Liver (tissue), 8 donors: ENCODE measurements at regions not wholly inside any gene's neighbourhood (a gene's known extent, or its start where the extent isn't known, plus 50 kb on each side); places are given as distances from the start of the nearest gene placed in this dataset.
A peak's percentile ranks its signal among the peaks of the same experiment; 100 is the strongest.

Experiments used
- DNase-seq: peaks from one replicate; pipeline ENCODE4 v3.0.0-alpha.2; 2017; ENCODE audit warnings: low spot score
- H3K27ac ChIP-seq, 2 donors: one replicate each; pipeline ENCODE4 v1.7.0; 2013; ENCODE audit warnings: inconsistent platforms in 2 of 2, low read length in 2 of 2, control low read depth in 1 of 2, low read depth in 1 of 2, mild to moderate bottlenecking in 1 of 2
- H3K27me3 ChIP-seq, 4 donors: one replicate each; pipeline versions ENCODE4 v1.6.1 to v1.7.0; 2013; ENCODE audit warnings: low read length in 3 of 4, inconsistent platforms in 1 of 4, mild to moderate bottlenecking in 1 of 4, moderate library complexity in 1 of 4; ENCODE audit not compliant: control insufficient read depth in 4 of 4, insufficient read depth in 4 of 4
- H3K36me3 ChIP-seq, 4 donors: one replicate each; pipeline versions ENCODE4 v1.6.1 to v1.7.0; 2013; ENCODE audit warnings: low read length in 3 of 4, mild to moderate bottlenecking in 3 of 4, low read depth in 1 of 4, moderate library complexity in 1 of 4; ENCODE audit not compliant: control insufficient read depth in 4 of 4, insufficient read depth in 3 of 4
- H3K4me1 ChIP-seq, 4 donors: one replicate each; pipeline versions ENCODE4 v1.6.1 to v1.7.0; 2013; ENCODE audit warnings: low read length in 3 of 4, mild to moderate bottlenecking in 3 of 4, moderate library complexity in 1 of 4; ENCODE audit not compliant: control insufficient read depth in 4 of 4, insufficient read depth in 4 of 4
- H3K4me3 ChIP-seq, 3 donors: one replicate each; pipeline versions ENCODE4 v1.6.1 to v1.7.0; 2013; ENCODE audit warnings: low read length in 3 of 3, control low read depth in 1 of 3, low read depth in 1 of 3, mild to moderate bottlenecking in 1 of 3
- H3K9ac ChIP-seq, 2 donors: one replicate each; pipeline ENCODE4 v1.7.0; 2013; ENCODE audit warnings: low read length in 2 of 2, mild to moderate bottlenecking in 2 of 2, moderate library complexity in 2 of 2, control low read depth in 1 of 2, low read depth in 1 of 2
- H3K9me3 ChIP-seq, 4 donors: one replicate each; pipeline versions ENCODE4 v1.6.1 to v1.7.0; 2013; ENCODE audit warnings: low read length in 3 of 4; ENCODE audit not compliant: control insufficient read depth in 4 of 4
- EGR1 ChIP-seq, 2 donors: IDR thresholded peaks; 2 replicates each; pipeline ENCODE4 v1.6.1; 2016 to 2018; ENCODE audit warnings: antibody characterized with exemption in 2 of 2, low read depth in 2 of 2
- FOXA1 ChIP-seq: IDR thresholded peaks from 2 replicates; pipeline ENCODE4 v1.6.1; 2016; ENCODE audit warnings: antibody characterized with exemption
- FOXA2 ChIP-seq: IDR thresholded peaks from 2 replicates; pipeline ENCODE4 v1.6.1; 2016; ENCODE audit warnings: antibody characterized with exemption
- GABPA ChIP-seq, 2 donors: IDR thresholded peaks in 1 of 2; conservative IDR thresholded peaks in 1 of 2; 2 replicates each; pipeline ENCODE4 v1.6.1; 2016; ENCODE audit warnings: antibody characterized with exemption in 2 of 2, mild to moderate bottlenecking in 1 of 2, moderate library complexity in 1 of 2
- HNF4A ChIP-seq, 2 donors: conservative IDR thresholded peaks; 2 replicates each; pipeline ENCODE4 v1.6.1; 2016; ENCODE audit warnings: antibody characterized with exemption in 2 of 2, mild to moderate bottlenecking in 2 of 2
- HNF4G ChIP-seq: IDR thresholded peaks from 2 replicates; pipeline ENCODE4 v1.6.1; 2016; ENCODE audit warnings: antibody characterized with exemption
- JUND ChIP-seq, 2 donors: IDR thresholded peaks; 2 replicates each; pipeline ENCODE4 v1.6.1; 2016; ENCODE audit warnings: antibody characterized with exemption in 2 of 2
- NR2F2 ChIP-seq: IDR thresholded peaks from 2 replicates; pipeline ENCODE4 v1.6.1; 2016; ENCODE audit warnings: antibody characterized with exemption
- RXRA ChIP-seq, 2 donors: IDR thresholded peaks; 2 replicates each; pipeline ENCODE4 v1.6.1; 2017 to 2018; ENCODE audit warnings: antibody characterized with exemption in 2 of 2, mild to moderate bottlenecking in 1 of 2
- SP1 ChIP-seq: IDR thresholded peaks from 2 replicates; pipeline ENCODE4 v1.6.1; 2018; ENCODE audit warnings: antibody characterized with exemption, mild to moderate bottlenecking
- TAF1 ChIP-seq: conservative IDR thresholded peaks from 2 replicates; pipeline ENCODE4 v1.6.1; 2016; ENCODE audit warnings: antibody characterized with exemption, mild to moderate bottlenecking
- YY1 ChIP-seq: IDR thresholded peaks from 2 replicates; pipeline ENCODE4 v1.6.1; 2016; ENCODE audit warnings: antibody characterized with exemption, mild to moderate bottlenecking
- WGBS: extraction: QIAGEN DNeasy Blood & Tissue Kit; methylation state at CpG from one replicate; pipeline ENCODE4 v1.1.7; 2013; 5-methylcytosine and 5-hydroxymethylcytosine counted together
- TF ChIP-seq, protein P1 (sequence below): fragments of 150-350 bp; IDR thresholded peaks from 2 replicates; pipeline ENCODE4 v1.5.1; 2017; ENCODE audit warnings: improper control_type of control experiment, low read depth, low read length; ENCODE audit not compliant: missing input control
- TF ChIP-seq, protein P2 (sequence below): IDR thresholded peaks from 2 replicates; pipeline ENCODE4 v1.6.1; 2016; ENCODE audit warnings: antibody characterized with exemption
- TF ChIP-seq, protein P3 (sequence below): IDR thresholded peaks from 2 replicates; pipeline ENCODE4 v1.6.1; 2016; ENCODE audit warnings: antibody characterized with exemption, mild to moderate bottlenecking
- TF ChIP-seq, protein P4 (sequence below): IDR thresholded peaks from 2 replicates; pipeline ENCODE4 v1.6.1; 2016; ENCODE audit warnings: antibody characterized with exemption
- TF ChIP-seq, protein P5 (sequence below): IDR thresholded peaks from 2 replicates; pipeline ENCODE4 v1.6.1; 2016; ENCODE audit warnings: antibody characterized with exemption
- donor health status: healthy.
- donor health status: healthy.
- donor health status: healthy.
- donor health status: healthy.
- donor health status: healthy.

DNA sequence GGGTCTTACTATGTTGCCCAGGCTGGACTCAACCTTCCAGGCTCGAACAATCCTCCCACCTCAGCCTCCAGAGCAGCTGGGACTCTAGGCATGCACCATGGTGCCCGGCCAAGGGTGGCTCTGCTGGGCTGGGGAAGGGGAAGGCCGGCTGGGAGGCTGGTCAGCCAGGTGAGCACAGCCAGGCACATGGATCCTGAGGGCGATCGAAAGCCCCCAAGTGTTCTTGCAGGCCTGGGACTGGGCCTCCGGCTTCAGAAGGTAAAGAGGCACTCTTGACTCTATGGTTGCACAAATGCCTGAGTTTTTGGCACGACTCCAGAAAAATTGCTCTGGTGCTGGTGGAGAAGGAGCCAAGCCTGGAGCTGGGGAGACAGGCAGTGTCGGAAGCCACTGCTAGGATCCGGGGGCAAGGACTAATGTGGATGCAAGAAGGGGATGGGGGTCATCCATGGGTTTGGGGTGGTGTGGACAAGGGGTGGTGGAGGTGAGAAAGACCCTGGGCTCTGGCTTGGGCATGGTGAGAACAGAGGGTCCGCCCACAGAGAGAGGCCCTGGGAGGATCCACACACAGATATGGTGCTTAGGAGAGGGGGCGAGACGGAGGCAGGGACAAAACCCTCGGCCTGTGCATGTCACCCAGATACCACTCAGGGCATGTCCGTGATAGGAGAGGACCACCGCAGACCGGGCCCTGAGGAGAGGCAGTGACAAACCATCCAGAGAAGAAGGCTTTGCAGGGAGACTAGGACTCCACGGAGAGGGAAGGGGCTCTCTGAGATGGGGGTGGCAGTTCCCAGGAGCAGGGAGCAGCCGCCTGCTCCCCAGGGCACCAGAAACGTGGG lies 51.1 kb upstream of the COL5A1 start:
- Histone ChIP-seq H3K27me3 (peaks cover 0 to 3% (median 1%) of the 10 kb centered on the region in 4 donors), H3K4me3 (no peak overlapping the region), H3K4me1 (peaks cover 0 to 5% (median 2%) of the 10 kb centered on the region in 4 donors), H3K9ac (no peak overlapping the region), H3K27ac (no peak overlapping the region), H3K9me3 (no peaks in the 10 kb centered on the region), H3K36me3 (peaks cover 0 to 1% (median 0%) of the 10 kb centered on the region in 4 donors)
- TF ChIP-seq, protein P1, sequence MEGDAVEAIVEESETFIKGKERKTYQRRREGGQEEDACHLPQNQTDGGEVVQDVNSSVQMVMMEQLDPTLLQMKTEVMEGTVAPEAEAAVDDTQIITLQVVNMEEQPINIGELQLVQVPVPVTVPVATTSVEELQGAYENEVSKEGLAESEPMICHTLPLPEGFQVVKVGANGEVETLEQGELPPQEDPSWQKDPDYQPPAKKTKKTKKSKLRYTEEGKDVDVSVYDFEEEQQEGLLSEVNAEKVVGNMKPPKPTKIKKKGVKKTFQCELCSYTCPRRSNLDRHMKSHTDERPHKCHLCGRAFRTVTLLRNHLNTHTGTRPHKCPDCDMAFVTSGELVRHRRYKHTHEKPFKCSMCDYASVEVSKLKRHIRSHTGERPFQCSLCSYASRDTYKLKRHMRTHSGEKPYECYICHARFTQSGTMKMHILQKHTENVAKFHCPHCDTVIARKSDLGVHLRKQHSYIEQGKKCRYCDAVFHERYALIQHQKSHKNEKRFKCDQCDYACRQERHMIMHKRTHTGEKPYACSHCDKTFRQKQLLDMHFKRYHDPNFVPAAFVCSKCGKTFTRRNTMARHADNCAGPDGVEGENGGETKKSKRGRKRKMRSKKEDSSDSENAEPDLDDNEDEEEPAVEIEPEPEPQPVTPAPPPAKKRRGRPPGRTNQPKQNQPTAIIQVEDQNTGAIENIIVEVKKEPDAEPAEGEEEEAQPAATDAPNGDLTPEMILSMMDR = no peak
- TF ChIP-seq FOXA2 (no peak), NR2F2 (no peak), JUND (IDR thresholded peaks at IDR 0.05) (no peak), SP1 (no peak), FOXA1 (no peak), YY1 (no peak), EGR1 (IDR thresholded peaks at IDR 0.05; ENCODE audit: low read depth in 2 of 2) (no peak), HNF4A (conservative IDR thresholded peaks at IDR 0.05) (no peak)
- TF ChIP-seq, protein P2, sequence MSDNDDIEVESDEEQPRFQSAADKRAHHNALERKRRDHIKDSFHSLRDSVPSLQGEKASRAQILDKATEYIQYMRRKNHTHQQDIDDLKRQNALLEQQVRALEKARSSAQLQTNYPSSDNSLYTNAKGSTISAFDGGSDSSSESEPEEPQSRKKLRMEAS = no peak
- peak; percentile 27 for DNase-seq
- 79% methylated on average over 19 of the region's 19 CpGs for WGBS

DNA sequence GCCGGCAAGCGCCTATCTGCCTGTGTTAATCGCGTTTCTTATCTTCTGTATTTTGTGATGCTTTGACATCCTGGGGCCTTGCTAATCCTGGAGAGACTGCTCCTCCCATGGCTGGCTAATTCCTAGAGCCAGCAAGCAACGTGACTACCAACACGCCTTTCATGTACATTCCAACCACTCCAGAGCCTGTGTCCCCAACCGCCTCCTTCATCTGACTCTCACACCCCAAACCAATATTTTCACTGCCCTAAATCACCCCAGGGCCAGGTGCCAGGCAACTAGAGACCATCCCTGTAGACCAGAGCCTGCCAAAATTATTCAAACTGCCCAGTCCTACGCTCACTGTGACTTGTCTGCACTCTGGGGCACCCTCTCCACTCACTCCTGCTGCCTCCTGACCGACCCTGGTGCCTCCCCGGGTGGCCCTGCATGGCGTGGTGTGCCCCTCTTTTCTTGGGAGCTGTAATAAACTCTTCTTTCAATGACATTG lies 50.5 kb upstream of the COL5A1 start:
- Histone ChIP-seq H3K9me3 (no peaks in the 10 kb centered on the region), H3K9ac (no peak overlapping the region), H3K36me3 (peaks cover 0 to 1% (median 0%) of the 10 kb centered on the region in 4 donors), H3K4me1 (peaks cover 0 to 5% (median 2%) of the 10 kb centered on the region in 4 donors), H3K27me3 (peaks cover 0 to 3% (median 1%) of the 10 kb centered on the region in 4 donors), H3K4me3 (no peak overlapping the region), H3K27ac (no peak overlapping the region)
- TF ChIP-seq RXRA (IDR thresholded peaks at IDR 0.05) (no peak), NR2F2 (no peak), GABPA (IDR thresholded peaks at IDR 0.05 in 1 of 2, conservative IDR thresholded peaks at IDR 0.05 in 1 of 2) (no peak), FOXA1 (no peak), YY1 (no peak), FOXA2 (no peak), TAF1 (no peak), HNF4G (no peak), JUND (IDR thresholded peaks at IDR 0.05) (no peak), SP1 (no peak)
- TF ChIP-seq, protein P2 = no peak
- TF ChIP-seq, protein P3, sequence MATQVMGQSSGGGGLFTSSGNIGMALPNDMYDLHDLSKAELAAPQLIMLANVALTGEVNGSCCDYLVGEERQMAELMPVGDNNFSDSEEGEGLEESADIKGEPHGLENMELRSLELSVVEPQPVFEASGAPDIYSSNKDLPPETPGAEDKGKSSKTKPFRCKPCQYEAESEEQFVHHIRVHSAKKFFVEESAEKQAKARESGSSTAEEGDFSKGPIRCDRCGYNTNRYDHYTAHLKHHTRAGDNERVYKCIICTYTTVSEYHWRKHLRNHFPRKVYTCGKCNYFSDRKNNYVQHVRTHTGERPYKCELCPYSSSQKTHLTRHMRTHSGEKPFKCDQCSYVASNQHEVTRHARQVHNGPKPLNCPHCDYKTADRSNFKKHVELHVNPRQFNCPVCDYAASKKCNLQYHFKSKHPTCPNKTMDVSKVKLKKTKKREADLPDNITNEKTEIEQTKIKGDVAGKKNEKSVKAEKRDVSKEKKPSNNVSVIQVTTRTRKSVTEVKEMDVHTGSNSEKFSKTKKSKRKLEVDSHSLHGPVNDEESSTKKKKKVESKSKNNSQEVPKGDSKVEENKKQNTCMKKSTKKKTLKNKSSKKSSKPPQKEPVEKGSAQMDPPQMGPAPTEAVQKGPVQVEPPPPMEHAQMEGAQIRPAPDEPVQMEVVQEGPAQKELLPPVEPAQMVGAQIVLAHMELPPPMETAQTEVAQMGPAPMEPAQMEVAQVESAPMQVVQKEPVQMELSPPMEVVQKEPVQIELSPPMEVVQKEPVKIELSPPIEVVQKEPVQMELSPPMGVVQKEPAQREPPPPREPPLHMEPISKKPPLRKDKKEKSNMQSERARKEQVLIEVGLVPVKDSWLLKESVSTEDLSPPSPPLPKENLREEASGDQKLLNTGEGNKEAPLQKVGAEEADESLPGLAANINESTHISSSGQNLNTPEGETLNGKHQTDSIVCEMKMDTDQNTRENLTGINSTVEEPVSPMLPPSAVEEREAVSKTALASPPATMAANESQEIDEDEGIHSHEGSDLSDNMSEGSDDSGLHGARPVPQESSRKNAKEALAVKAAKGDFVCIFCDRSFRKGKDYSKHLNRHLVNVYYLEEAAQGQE = no peak
- TF ChIP-seq, protein P4, sequence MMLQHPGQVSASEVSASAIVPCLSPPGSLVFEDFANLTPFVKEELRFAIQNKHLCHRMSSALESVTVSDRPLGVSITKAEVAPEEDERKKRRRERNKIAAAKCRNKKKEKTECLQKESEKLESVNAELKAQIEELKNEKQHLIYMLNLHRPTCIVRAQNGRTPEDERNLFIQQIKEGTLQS = no peak
- TF ChIP-seq, protein P5, sequence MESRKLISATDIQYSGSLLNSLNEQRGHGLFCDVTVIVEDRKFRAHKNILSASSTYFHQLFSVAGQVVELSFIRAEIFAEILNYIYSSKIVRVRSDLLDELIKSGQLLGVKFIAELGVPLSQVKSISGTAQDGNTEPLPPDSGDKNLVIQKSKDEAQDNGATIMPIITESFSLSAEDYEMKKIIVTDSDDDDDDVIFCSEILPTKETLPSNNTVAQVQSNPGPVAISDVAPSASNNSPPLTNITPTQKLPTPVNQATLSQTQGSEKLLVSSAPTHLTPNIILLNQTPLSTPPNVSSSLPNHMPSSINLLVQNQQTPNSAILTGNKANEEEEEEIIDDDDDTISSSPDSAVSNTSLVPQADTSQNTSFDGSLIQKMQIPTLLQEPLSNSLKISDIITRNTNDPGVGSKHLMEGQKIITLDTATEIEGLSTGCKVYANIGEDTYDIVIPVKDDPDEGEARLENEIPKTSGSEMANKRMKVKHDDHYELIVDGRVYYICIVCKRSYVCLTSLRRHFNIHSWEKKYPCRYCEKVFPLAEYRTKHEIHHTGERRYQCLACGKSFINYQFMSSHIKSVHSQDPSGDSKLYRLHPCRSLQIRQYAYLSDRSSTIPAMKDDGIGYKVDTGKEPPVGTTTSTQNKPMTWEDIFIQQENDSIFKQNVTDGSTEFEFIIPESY = no peak
- 77% methylated on average over 11 of the region's 11 CpGs for WGBS
- no peak for DNase-seq
